Ovary (tissue), 7 donors: ENCODE measurements at regions not wholly inside any gene's neighbourhood (a gene's known extent, or its start where the extent isn't known, plus 50 kb on each side); places are given as distances from the start of the nearest gene placed in this dataset. TPM values are rescaled to one million over a fixed set of nuclear protein-coding genes. Genes with fewer than 3 reads are reported as not detected.
A peak's percentile ranks its signal among the peaks of the same experiment; 100 is the strongest.
"Not testable (repeated sequence)": the region's sequence is repeated elsewhere in the genome, so short reads cannot be mapped to it uniquely, and the experiment has no call there.

Experiments used
- DNase-seq, 5 donors: peaks; one replicate each; pipeline ENCODE4 v3.0.0-alpha.2; 2019 to 2020
- H3K27ac ChIP-seq, 2 donors: fragments of 200-600 bp; one replicate each; pipeline versions ENCODE4 v1.5.1 to v1.8.0; 2019 to 2022
- H3K27me3 ChIP-seq: fragments of 200-600 bp; one replicate; pipeline ENCODE4 v1.8.0; 2022
- H3K36me3 ChIP-seq: fragments of 200-600 bp; sonication (generic); one replicate; pipeline ENCODE4 v1.5.1; 2019
- H3K4me1 ChIP-seq: one replicate; pipeline ENCODE4 v1.8.1; 2013; ENCODE audit warnings: mild to moderate bottlenecking, moderate library complexity; ENCODE audit not compliant: insufficient read depth
- H3K4me3 ChIP-seq: fragments of 200-600 bp; sonication (generic); one replicate; pipeline ENCODE4 v1.5.1; 2017
- H3K9me3 ChIP-seq, 2 donors: fragments of 200-600 bp in 1 of 2; sonication (generic) in 1 of 2; one replicate each; pipeline versions ENCODE4 v1.5.1 to v1.8.1; 2013 to 2019; ENCODE audit warnings: mild to moderate bottlenecking in 1 of 2, moderate library complexity in 1 of 2
- WGBS, 3 donors: extraction: QIAGEN DNeasy Blood & Tissue Kit in 1 of 3; methylation state at CpG; one replicate each; pipeline versions ENCODE4 v1.1.5 to v1.1.7; 2013 to 2017; 5-methylcytosine and 5-hydroxymethylcytosine counted together
- intact Hi-C, 4 donors: fragments of 100-400 bp; cut with DNase I; formaldehyde crosslinking; loops; one replicate each; pipeline versions ENCODE4 v1.11.0 to v1.15.1; 2022 to 2023
- small RNA-seq: library from RNA; depleted of rRNA; stranded (forward); fragments of <200 nt; gene quantifications from one replicate; pipeline ENCODE3, GENCODE V24; 2016
- donor health status: DM: no; HTN: no; CAD: no; lungs with moderate emphysema.
- donor health status: DM: no; HTN: no; CAD: no.
- donor health status: Bipolar disorder and iron deficiency.
- donor health status: DM: no; HTN: no; CAD: no.
- donor health status: DM: yes; HTN: yes; CAD: no.

DNA sequence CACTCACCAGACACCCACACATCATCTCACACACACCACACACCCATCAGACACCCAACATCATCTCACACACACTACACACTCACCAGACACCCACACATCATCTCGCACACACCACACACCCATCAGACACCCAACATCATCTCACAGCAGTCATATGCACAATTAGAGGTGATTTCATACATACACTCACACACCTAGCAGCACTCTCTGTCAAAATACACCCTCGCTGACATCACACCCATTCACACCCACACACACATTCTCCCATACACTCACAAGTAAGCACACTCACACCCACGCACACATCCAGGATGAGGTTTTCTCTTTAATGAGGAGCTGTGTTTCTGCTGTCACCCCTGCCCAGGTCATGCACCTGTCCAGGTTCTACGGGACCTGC is 4368.2 kb upstream of the TPTE start:
- DNase-seq, H3K4me1 ChIP-seq, H3K27ac ChIP-seq, H3K9me3 ChIP-seq, H3K4me3 ChIP-seq, H3K36me3 ChIP-seq, intact Hi-C loops, H3K27me3 ChIP-seq: not testable (repeated sequence)
- no CpG with 5 or more reads among the region's 4 CpGs for WGBS, 3 donors

DNA sequence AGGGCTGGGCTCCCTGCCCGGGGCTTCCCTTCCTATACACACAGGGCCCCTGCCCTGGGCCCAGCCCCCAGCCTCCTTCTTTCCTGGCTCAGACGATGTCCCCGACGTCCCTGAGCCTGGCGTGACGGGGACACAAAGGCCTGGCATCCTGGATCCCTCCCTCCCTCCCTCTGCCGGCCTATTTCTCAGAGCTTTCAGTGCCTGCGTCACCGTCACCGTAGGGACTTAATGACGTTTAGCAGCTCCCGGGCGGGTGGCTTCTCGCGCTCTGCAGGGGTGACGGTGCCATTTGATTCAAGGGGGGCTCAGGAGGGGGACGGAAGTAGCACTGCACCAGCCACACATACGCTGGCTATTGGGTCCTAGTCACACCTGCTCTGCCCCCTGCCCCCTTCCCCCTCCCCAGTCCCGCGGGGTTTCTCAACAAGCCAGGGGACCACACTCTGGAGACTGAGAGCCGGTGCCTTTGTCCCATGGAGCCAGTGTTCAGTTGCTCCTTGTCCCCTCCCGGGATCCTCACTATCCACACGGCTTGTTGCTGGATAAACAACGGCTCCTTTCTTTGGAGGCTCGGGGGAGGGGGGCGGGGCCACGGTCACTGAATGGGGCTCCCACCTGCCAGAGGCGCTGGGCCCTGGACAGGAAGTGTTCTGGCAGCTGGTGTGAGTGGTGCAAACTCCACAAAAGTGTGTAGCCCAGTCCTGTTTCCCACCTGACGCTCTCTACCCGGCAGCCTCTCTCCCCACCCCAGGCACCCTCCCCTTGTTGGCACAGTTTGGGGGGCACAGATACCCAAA is 4366.7 kb upstream of the TPTE start:
- H3K9me3 ChIP-seq, H3K27me3 ChIP-seq, H3K27ac ChIP-seq, intact Hi-C loops, H3K36me3 ChIP-seq, H3K4me1 ChIP-seq, H3K4me3 ChIP-seq: not testable (repeated sequence)
- WGBS, 3 donors, result 2% methylated on average over 7 of the region's 30 CpGs; no CpG with 5 or more reads in 2 of the 3 donors
- peak in 1 of 5 donors; percentile 1 for DNase-seq

DNA sequence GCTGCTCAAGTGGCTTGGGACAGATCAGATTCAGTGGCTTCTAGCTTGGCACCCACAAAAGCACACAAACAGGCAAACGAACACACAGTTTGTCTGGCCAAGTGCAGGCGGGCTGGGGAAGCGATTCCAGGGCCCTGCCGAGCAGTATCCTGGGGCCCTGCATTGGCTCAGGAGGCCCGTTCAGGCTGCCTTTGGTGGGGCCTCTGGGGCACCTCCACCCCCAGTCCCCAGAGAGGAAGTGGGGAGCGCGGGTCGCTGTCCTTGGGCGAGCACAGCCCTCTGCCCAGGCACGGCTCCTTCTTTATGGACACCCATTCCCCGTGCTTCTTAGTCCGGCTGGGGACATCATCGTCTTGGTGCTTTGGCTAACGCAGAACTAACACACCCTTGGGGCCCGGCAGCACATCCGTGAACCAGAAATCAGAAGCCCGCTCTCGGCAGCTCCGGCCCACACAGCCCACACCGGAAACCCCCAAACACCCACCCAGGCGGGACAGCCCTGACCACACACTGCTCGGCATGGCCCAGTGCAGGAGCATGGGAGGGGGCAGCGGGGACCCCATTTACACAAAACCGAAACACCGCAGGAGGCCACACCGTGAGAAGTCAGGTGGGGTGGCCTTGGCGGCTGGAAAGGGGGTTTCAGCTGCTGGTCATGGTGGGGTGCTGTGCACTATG is 4364.5 kb upstream of the TPTE start:
- intact Hi-C loops, H3K36me3 ChIP-seq, H3K4me1 ChIP-seq, H3K4me3 ChIP-seq, H3K9me3 ChIP-seq, H3K27me3 ChIP-seq, DNase-seq, H3K27ac ChIP-seq: not testable (repeated sequence)
- no CpG with 5 or more reads among the region's 27 CpGs for WGBS, 3 donors

DNA sequence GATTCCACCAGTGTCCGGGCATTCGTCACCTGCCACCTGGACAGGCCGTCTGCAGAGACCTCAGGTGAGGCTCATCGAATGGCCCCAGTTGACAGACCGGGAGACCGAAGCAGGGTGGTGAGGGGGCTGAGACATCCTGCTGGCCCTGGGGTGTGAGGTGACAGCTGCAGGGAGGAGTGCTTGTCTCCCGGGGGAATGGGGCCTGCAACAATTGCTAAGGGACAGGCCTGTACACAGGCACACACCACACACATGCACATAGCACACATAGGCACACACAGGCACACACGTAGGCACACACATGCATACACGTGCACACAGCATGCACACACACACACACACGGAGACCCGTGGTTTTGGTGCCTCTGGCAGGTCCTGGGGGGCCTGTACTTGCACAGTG is 4363.9 kb upstream of the TPTE start:
- DNase-seq, result not testable (repeated sequence)
- WGBS, 3 donors, result 81% methylated on average over 4 of the region's 11 CpGs; no CpG with 5 or more reads in 2 of the 3 donors

DNA sequence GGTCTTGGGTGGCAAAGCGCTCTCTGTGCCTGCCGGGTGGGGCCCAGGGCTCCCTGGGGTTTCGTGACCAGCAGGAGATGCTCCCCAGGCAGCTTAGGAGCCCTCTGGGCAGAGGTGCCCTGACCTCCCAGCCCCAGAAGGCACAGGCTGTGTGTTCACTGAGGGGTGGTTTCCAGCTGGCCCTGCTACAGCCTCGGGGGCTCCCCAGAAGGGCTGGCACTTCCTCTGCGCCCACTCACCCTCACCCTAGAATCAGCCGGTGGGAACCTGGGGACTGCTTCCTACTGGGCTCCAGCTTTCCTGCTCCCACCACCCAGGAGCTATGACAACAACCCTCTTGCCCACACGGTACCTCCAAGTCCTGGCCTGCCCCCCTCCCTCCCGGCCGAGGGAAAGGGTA is 4363.2 kb upstream of the TPTE start:
- H3K27ac ChIP-seq, H3K27me3 ChIP-seq, H3K4me3 ChIP-seq, H3K9me3 ChIP-seq, H3K4me1 ChIP-seq, H3K36me3 ChIP-seq, DNase-seq, intact Hi-C loops: not testable (repeated sequence)
- WGBS, 3 donors, result 80% methylated on average over 2 of the region's 9 CpGs; no CpG with 5 or more reads in 2 of the 3 donors

More for the DNA sequence above, 4363.9 kb upstream of the TPTE start:
- H3K9me3 ChIP-seq, H3K4me1 ChIP-seq, H3K4me3 ChIP-seq, H3K27me3 ChIP-seq, H3K36me3 ChIP-seq, H3K27ac ChIP-seq, intact Hi-C loops: not testable (repeated sequence)

Small RNA genes lying in the stretch of these regions (small RNA-seq; reads per million reads assigned to genes)
- not detected for gene CU639417.2
